ENCODE measurements at regions not wholly inside any gene's neighbourhood (a gene's known extent, or its start where the extent isn't known, plus 50 kb on each side); places are given as distances from the start of the nearest gene placed in this dataset.

- Mint-ChIP-seq H3K4me3 (peak overlapping the region in 4 of 5 donors; percentile 13 to 83 (median 42)), H3K27me3 (ENCODE audit: low read depth in 3 of 3) (peaks cover 6 to 14% (median 13%) of the 10 kb centered on the region in 3 donors), H3K36me3 (no peaks in the 10 kb centered on the region), H3K27ac (peak overlapping the region in 4 of 6 donors; percentile 14 to 74 (median 62)), H3K4me1 (peaks cover 62 to 73% of the 10 kb centered on the region in 2 donors), H3K9me3 (no peaks in the 10 kb centered on the region)
- peak in 1 of 3 donors; percentile 39 for DNase-seq
Measured at GRCh38 chr2:441258-442022, 153.5 kb upstream of the ALKAL2 start.

GRCh38 chr2:440403-440740, 152.5 kb upstream of the ALKAL2 start:
- Mint-ChIP-seq H3K27me3 (ENCODE audit: low read depth in 3 of 3) (peaks cover 9 to 14% (median 11%) of the 10 kb centered on the region in 3 donors), H3K4me1 (peaks cover 58 to 74% of the 10 kb centered on the region in 2 donors), H3K9me3 (no peaks in the 10 kb centered on the region), H3K4me3 (peak overlapping the region in 4 of 5 donors; percentile 29 to 90 (median 68)), H3K27ac (peak overlapping the region in 4 of 6 donors; percentile 29 to 88 (median 70)), H3K36me3 (no peaks in the 10 kb centered on the region)
- peak in 1 of 3 donors; percentile 26 for DNase-seq

GRCh38 chr2:439556-440402, 151.9 kb upstream of the ALKAL2 start:
- Mint-ChIP-seq H3K36me3 (no peaks in the 10 kb centered on the region), H3K9me3 (no peaks in the 10 kb centered on the region), H3K27me3 (ENCODE audit: low read depth in 3 of 3) (peaks cover 7 to 14% (median 9%) of the 10 kb centered on the region in 3 donors), H3K4me1 (peaks cover 56 to 75% of the 10 kb centered on the region in 2 donors), H3K27ac (peak overlapping the region; percentile 87 to 94 (median 91)), H3K4me3 (peak overlapping the region; percentile 61 to 90 (median 83))
- peak; percentile 56 to 69 (median 60) for DNase-seq

GRCh38 chr2:439077-439476, 151.2 kb upstream of the ALKAL2 start:
- Mint-ChIP-seq H3K27me3 (ENCODE audit: low read depth in 3 of 3) (peaks cover 7 to 14% (median 9%) of the 10 kb centered on the region in 3 donors), H3K9me3 (peaks cover 0 to 1% (median 0%) of the 10 kb centered on the region in 6 donors), H3K27ac (peak overlapping the region; percentile 87 to 94 (median 91)), H3K36me3 (no peaks in the 10 kb centered on the region), H3K4me1 (peaks cover 57 to 81% of the 10 kb centered on the region in 2 donors), H3K4me3 (peak overlapping the region; percentile 61 to 90 (median 83))
- DNase-seq = no peak

GRCh38 chr2:437756-438393, 150.0 kb upstream of the ALKAL2 start:
- peaks cover 45 to 72% of the 10 kb centered on the region in 2 donors for H3K4me1 Mint-ChIP-seq
- no peaks in the 10 kb centered on the region for H3K36me3 Mint-ChIP-seq
- DNase-seq = peak; percentile 78 to 85 (median 83)
- H3K27me3 Mint-ChIP-seq (ENCODE audit: low read depth in 3 of 3) = peaks cover 6 to 11% (median 7%) of the 10 kb centered on the region in 3 donors
- peaks cover 0 to 1% (median 0%) of the 10 kb centered on the region in 6 donors for H3K9me3 Mint-ChIP-seq
- H3K27ac Mint-ChIP-seq = peak overlapping the region; percentile 88 to 94 (median 92)
- H3K4me3 Mint-ChIP-seq = peak overlapping the region; percentile 78 to 90 (median 83)

GRCh38 chr2:437180-437579, 149.3 kb upstream of the ALKAL2 start:
- Mint-ChIP-seq H3K4me1 (peaks cover 45 to 72% of the 10 kb centered on the region in 2 donors), H3K27ac (peak overlapping the region; percentile 88 to 94 (median 92)), H3K4me3 (peak overlapping the region; percentile 78 to 90 (median 83)), H3K36me3 (no peaks in the 10 kb centered on the region), H3K9me3 (peaks cover 0 to 1% (median 0%) of the 10 kb centered on the region in 6 donors), H3K27me3 (ENCODE audit: low read depth in 3 of 3) (peaks cover 6 to 11% (median 7%) of the 10 kb centered on the region in 3 donors)
- DNase-seq = no peak

GRCh38 chr2:436205-436604, 148.3 kb upstream of the ALKAL2 start:
- Mint-ChIP-seq H3K27me3 (ENCODE audit: low read depth in 3 of 3) (peaks cover 6 to 11% (median 7%) of the 10 kb centered on the region in 3 donors), H3K4me3 (no peak overlapping the region), H3K27ac (peak overlapping the region in 1 of 6 donors; percentile 62), H3K4me1 (peaks cover 45 to 69% of the 10 kb centered on the region in 2 donors), H3K36me3 (no peaks in the 10 kb centered on the region), H3K9me3 (peaks cover 0 to 1% (median 0%) of the 10 kb centered on the region in 6 donors)
- no peak for DNase-seq

- Mint-ChIP-seq H3K27me3 (ENCODE audit: low read depth in 3 of 3) (peaks cover 6 to 10% (median 9%) of the 10 kb centered on the region in 3 donors), H3K27ac (peak overlapping the region in 4 of 6 donors; percentile 6 to 70 (median 26)), H3K4me3 (no peak overlapping the region), H3K4me1 (peaks cover 47 to 69% of the 10 kb centered on the region in 2 donors), H3K9me3 (peaks cover 0 to 1% (median 0%) of the 10 kb centered on the region in 6 donors), H3K36me3 (no peaks in the 10 kb centered on the region)
- DNase-seq = no peak
Measured at GRCh38 chr2:434625-435024, 146.7 kb upstream of the ALKAL2 start.

GRCh38 chr2:433216-433615, 145.3 kb upstream of the ALKAL2 start:
- no peak overlapping the region for H3K4me3 Mint-ChIP-seq
- no peak for DNase-seq
- peaks cover 0 to 3% (median 0%) of the 10 kb centered on the region in 6 donors for H3K9me3 Mint-ChIP-seq
- peaks cover 0 to 4% (median 3%) of the 10 kb centered on the region in 3 donors for H3K36me3 Mint-ChIP-seq
- H3K27ac Mint-ChIP-seq = peak overlapping the region in 1 of 6 donors; percentile 24
- H3K27me3 Mint-ChIP-seq (ENCODE audit: low read depth in 3 of 3) = peaks cover 3 to 9% (median 6%) of the 10 kb centered on the region in 3 donors
- H3K4me1 Mint-ChIP-seq = peaks cover 44 to 69% of the 10 kb centered on the region in 2 donors

GRCh38 chr2:430291-431040, 142.6 kb upstream of the ALKAL2 start:
- peaks cover 0 to 3% (median 0%) of the 10 kb centered on the region in 6 donors for H3K9me3 Mint-ChIP-seq
- peak overlapping the region; percentile 75 to 86 (median 78) for H3K4me3 Mint-ChIP-seq
- peaks cover 0 to 3% (median 0%) of the 10 kb centered on the region in 3 donors for H3K27me3 Mint-ChIP-seq (ENCODE audit: low read depth in 3 of 3)
- H3K36me3 Mint-ChIP-seq = peaks cover 0 to 4% (median 3%) of the 10 kb centered on the region in 3 donors
- DNase-seq = peak in 2 of 3 donors; percentile 20 to 52
- H3K4me1 Mint-ChIP-seq = peaks cover 41 to 63% of the 10 kb centered on the region in 2 donors
- H3K27ac Mint-ChIP-seq = peak overlapping the region; percentile 87 to 100 (median 94)

GRCh38 chr2:429575-430254, 141.8 kb upstream of the ALKAL2 start:
- DNase-seq = peak; percentile 48 to 63 (median 61)
- Mint-ChIP-seq H3K4me3 (peak overlapping the region; percentile 75 to 86 (median 78)), H3K9me3 (peaks cover 0 to 3% (median 0%) of the 10 kb centered on the region in 6 donors)

GRCh38 chr2:429142-429541, 141.3 kb upstream of the ALKAL2 start:
- DNase-seq = no peak
- Mint-ChIP-seq H3K36me3 (peaks cover 0 to 4% (median 3%) of the 10 kb centered on the region in 3 donors), H3K9me3 (peaks cover 0 to 1% (median 0%) of the 10 kb centered on the region in 6 donors), H3K27me3 (ENCODE audit: low read depth in 3 of 3) (peaks cover 0 to 3% (median 0%) of the 10 kb centered on the region in 3 donors), H3K27ac (peak overlapping the region; percentile 87 to 100 (median 94)), H3K4me3 (peak overlapping the region; percentile 75 to 86 (median 78)), H3K4me1 (peaks cover 38 to 57% of the 10 kb centered on the region in 2 donors)

More at GRCh38 chr2:429575-430254, 141.8 kb upstream of the ALKAL2 start:
- Mint-ChIP-seq H3K27me3 (ENCODE audit: low read depth in 3 of 3) (peaks cover 0 to 3% (median 0%) of the 10 kb centered on the region in 3 donors), H3K36me3 (peaks cover 0 to 4% (median 3%) of the 10 kb centered on the region in 3 donors), H3K27ac (peak overlapping the region; percentile 87 to 100 (median 94)), H3K4me1 (peaks cover 38 to 63% of the 10 kb centered on the region in 2 donors)
